SK-N-MC (cell line): ENCODE measurements at regions not wholly inside any gene's neighbourhood (a gene's known extent, or its start where the extent isn't known, plus 50 kb on each side); places are given as distances from the start of the nearest gene placed in this dataset.
A peak's percentile ranks its signal among the peaks of the same experiment; 100 is the strongest.

Experiments
- DNase-seq: peaks from one replicate; pipeline ENCODE4 v3.0.0-alpha.2; 2011; ENCODE audit warnings: low read depth, low spot score
- H3K27ac ChIP-seq: fragments of 200-600 bp; sonication (generic); 2 replicates; pipeline ENCODE4 v1.5.1; 2016; ENCODE audit warnings: mixed run types
- H3K36me3 ChIP-seq: fragments of 200-600 bp; sonication (generic); 2 replicates; pipeline ENCODE4 v1.6.1; 2017; ENCODE audit warnings: antibody characterized with exemption, low read length, mixed read lengths; ENCODE audit not compliant: insufficient read depth
- H3K4me3 ChIP-seq: fragments of 200-600 bp; sonication (generic); 2 replicates; pipeline ENCODE4 v1.5.1; 2016
- H3K9ac ChIP-seq: fragments of 200-600 bp; sonication (generic); 2 replicates; pipeline ENCODE4 v1.8.0; 2017; ENCODE audit warnings: mixed run types, mixed read lengths; ENCODE audit not compliant: insufficient read length
- H3K9me3 ChIP-seq: fragments of 200-600 bp; sonication (generic); 2 replicates; pipeline ENCODE4 v1.6.1; 2017; ENCODE audit warnings: low read depth, mild to moderate bottlenecking, antibody characterized with exemption, low read length, moderate library complexity, mixed read lengths
- EZH2 ChIP-seq: fragments of 200-600 bp; sonication (generic); IDR thresholded peaks from one replicate; pipeline ENCODE4 v1.6.1; 2017; ENCODE audit warnings: antibody characterized with exemption
- FOXP2 ChIP-seq: optimal IDR thresholded peaks from 2 replicates; pipeline ENCODE3; 2011; ENCODE audit warnings: mild to moderate bottlenecking, moderate library complexity; ENCODE audit not compliant: insufficient read depth; ENCODE audit errors: extremely low read length, control extremely low read depth
- POLR2AphosphoS5 ChIP-seq: IDR thresholded peaks from 2 replicates; pipeline ENCODE4 v1.6.1; 2012; ENCODE audit warnings: mild to moderate bottlenecking, low read depth, low read length, borderline replicate concordance

DNA sequence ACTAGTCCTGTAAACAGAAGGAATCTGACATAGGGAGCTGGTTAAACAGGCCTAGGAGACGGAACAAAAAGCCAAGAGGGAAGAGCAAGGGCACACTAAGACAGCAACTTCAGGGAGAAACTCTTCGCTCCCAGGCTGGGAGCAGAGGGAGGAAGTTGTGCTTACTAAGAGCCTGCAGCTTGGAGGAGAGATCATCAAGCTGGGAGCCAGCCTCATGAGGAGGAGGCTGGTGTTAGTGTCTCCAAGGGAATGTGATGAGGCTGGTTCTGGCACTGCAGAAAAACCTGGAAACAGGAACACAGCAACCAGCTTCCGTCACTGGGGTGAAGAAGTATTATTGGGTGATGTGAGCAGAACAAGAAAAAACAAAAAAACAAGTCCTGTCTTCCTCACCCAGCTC, 1027.3 kb downstream of the UQCRFS1 start:
- DNase-seq = no peak
- no peak for TF ChIP-seq EZH2
- TF ChIP-seq FOXP2 = no peak
- no peak for TF ChIP-seq POLR2AphosphoS5

DNA sequence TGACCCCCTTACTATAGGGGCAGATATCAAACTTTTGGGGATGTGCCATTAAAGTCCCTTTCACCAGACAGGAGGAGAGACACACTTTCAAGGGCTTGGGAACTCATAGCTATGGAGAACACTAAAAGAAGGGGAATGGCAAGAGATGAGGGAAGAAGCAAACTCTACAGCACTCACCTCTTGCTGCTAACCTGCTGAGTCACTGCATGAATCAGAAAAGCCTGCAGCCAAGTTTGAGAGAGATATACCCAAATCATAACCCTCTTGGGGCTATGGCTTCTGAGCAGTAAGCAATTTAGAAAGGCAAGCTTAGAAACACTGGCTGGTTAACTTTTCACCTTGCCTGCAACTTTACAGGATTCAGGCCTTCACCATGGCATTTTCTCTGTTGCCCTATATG, 1028.0 kb downstream of the UQCRFS1 start:
- no peak overlapping the region for H3K27ac ChIP-seq
- TF ChIP-seq FOXP2 = no peak
- TF ChIP-seq EZH2 = no peak
- TF ChIP-seq POLR2AphosphoS5 = no peak
- H3K36me3 ChIP-seq = no peaks in the 10 kb centered on the region
- DNase-seq = no peak
- no peaks in the 10 kb centered on the region for H3K9me3 ChIP-seq
- no peak overlapping the region for H3K9ac ChIP-seq
- no peak overlapping the region for H3K4me3 ChIP-seq

More for the DNA sequence above, 1027.3 kb downstream of the UQCRFS1 start:
- Histone ChIP-seq H3K9me3 (no peaks in the 10 kb centered on the region), H3K27ac (no peak overlapping the region), H3K36me3 (no peaks in the 10 kb centered on the region), H3K9ac (no peak overlapping the region), H3K4me3 (no peak overlapping the region)

DNA sequence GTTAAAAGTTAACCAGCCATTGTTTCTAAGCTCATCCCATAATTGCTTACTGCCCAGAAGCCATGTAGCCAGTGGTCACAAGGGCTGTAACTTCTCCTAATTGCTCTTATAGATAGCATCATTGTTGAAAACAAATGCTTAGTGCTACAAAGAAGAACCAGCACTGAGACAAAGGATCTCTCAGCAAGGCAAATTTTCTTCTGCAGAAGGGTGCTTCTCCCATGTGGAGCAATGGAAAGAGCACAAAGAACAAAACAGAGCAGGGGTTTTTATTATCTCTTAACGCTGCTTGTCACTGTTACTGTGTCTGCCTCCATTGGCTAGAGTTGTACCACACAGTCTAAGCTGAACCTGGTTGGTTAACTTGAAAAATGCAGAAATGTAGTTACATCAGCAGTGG, 1036.8 kb downstream of the UQCRFS1 start:
- no peaks in the 10 kb centered on the region for H3K36me3 ChIP-seq
- no peak overlapping the region for H3K27ac ChIP-seq
- H3K4me3 ChIP-seq = no peak overlapping the region
- no peak for TF ChIP-seq POLR2AphosphoS5
- TF ChIP-seq FOXP2 = no peak
- no peak for TF ChIP-seq EZH2
- DNase-seq = no peak
- H3K9me3 ChIP-seq = no peaks in the 10 kb centered on the region
- H3K9ac ChIP-seq = no peak overlapping the region

DNA sequence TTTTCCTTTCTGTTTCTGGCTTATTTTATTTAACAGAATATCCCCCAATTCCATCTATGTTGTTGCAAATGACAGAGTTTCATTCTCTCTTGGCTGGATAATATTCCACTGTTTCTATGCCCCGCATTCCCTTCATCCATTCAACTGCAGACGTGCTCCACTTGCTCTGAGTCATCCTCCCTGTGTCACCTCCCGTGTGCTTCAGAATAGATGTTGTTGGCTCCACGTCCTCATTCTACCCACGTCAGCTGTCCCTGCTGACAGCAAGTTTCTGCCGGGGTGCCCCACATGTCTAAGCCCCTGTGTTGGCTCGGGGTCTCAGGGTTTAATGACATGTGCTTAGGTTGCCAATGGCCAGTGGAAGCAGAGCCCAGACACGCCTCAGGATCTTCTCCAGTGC, 1041.0 kb downstream of the UQCRFS1 start:
- H3K36me3 ChIP-seq = no peaks in the 10 kb centered on the region
- H3K9me3 ChIP-seq = no peaks in the 10 kb centered on the region
- DNase-seq = no peak
- H3K27ac ChIP-seq = no peak overlapping the region
- no peak overlapping the region for H3K4me3 ChIP-seq
- no peak overlapping the region for H3K9ac ChIP-seq
- TF ChIP-seq FOXP2 (no peak), POLR2AphosphoS5 (no peak), EZH2 (no peak)

DNA sequence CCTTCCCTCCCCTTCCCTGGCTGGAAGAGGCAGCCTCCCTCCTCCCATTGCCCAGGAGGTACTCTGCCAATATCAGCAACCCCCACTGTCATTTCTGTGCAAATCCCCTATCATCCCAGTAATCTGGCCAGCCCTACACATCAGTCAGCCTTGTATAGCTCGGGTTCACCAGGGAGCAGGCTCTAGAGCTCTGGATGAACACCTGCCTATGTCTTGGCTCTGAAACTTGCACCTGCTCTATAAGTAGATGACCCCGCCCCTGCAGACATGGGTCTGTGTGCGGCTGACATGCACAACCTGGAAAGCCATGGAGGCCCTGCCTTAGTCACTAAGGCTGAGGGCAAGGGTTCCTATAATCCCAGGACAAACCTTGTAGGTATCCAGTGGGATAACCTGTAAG, 1042.9 kb downstream of the UQCRFS1 start:
- no peaks in the 10 kb centered on the region for H3K36me3 ChIP-seq
- no peaks in the 10 kb centered on the region for H3K9me3 ChIP-seq
- TF ChIP-seq FOXP2 (no peak), EZH2 (no peak), POLR2AphosphoS5 (no peak)
- H3K27ac ChIP-seq = no peak overlapping the region
- no peak for DNase-seq
- H3K4me3 ChIP-seq = no peak overlapping the region
- H3K9ac ChIP-seq = no peak overlapping the region

DNA sequence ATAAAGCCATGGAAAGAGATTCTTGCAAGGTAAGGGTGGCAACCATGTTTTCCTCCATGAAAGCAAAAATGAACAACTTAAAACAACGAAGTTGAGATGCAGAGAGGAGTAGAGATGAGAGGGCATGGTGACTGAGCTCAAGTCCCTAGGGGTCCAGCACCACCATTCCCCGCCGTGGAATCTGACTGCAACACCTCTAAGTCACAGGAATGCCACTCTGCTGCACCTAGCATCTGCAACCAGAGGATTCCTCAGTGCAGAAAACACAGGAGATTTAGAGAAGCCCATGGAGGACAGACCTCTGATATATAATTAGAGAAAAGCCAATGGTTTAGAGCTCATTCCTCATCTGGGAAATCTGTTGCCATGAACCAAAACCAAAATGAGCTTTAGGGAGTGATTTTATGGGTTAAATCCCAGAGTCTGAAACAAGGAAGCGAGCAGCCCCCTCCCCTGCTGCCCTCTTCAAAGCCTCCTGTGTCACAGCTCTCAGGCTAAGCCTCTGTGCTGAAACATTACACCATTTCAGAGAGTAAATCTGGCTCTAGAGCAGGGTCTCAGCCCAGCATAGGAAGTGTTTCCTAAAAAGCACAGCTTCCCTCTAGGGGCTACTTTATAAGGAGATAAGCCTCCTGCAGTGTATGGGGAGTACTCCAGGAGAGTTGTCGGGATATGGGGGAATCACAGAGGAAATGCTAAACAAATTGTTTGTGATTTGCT, 1043.6 kb downstream of the UQCRFS1 start:
- no peak for TF ChIP-seq FOXP2
- TF ChIP-seq POLR2AphosphoS5 = no peak
- no peak for TF ChIP-seq EZH2
- H3K27ac ChIP-seq = no peak overlapping the region
- no peak for DNase-seq
- H3K9me3 ChIP-seq = no peaks in the 10 kb centered on the region
- no peaks in the 10 kb centered on the region for H3K36me3 ChIP-seq
- H3K4me3 ChIP-seq = peak overlapping the region; percentile 18; the same call in 1 of the 2 replicates
- no peak overlapping the region for H3K9ac ChIP-seq

DNA sequence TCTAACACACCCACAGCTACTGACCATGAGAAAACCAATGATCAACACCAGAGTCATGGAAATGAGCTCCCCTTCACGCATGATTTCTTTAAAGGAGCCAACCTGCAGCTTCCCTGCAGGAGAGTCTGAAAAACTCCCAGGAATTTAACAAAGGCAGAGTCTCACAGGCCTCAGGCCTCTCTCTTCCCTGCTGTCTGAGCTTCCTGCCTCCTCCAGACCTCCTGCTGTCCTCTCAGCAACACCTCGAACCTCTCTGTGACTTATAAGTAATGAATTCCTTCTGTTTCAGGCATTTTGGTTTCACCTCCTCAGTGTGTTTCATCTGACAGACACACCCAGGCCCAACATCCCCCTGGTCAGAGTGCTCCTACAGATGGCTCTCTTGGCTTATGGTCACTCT, 1044.4 kb downstream of the UQCRFS1 start:
- Histone ChIP-seq H3K4me3 (no peak overlapping the region), H3K9ac (no peak overlapping the region), H3K9me3 (no peaks in the 10 kb centered on the region), H3K27ac (no peak overlapping the region), H3K36me3 (no peaks in the 10 kb centered on the region)
- peak; percentile 47 for DNase-seq
- TF ChIP-seq POLR2AphosphoS5 (no peak), EZH2 (no peak), FOXP2 (no peak)

DNA sequence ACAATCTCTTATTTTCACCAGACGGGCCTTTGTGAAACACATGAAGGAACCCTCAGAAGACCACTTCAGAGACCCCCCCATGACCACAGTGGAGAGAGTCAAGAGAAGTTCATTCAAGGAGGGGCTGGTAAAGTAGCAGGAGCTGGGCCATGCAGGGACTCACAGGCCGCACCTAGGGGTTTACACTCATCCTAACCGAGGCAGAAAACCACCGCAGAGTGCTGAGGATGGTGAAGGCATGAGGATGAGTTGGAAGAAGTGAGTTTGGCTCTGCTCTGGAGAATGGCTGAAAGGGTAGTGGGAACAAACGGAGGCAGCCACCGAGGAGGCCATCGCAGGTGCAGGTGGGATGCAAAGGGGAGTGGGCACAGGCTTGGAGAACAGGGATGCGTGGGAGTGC, 1046.9 kb downstream of the UQCRFS1 start:
- TF ChIP-seq EZH2 (no peak), POLR2AphosphoS5 (no peak), FOXP2 (no peak)
- Histone ChIP-seq H3K9ac (no peak overlapping the region), H3K27ac (no peak overlapping the region), H3K9me3 (no peaks in the 10 kb centered on the region), H3K4me3 (no peak overlapping the region), H3K36me3 (no peaks in the 10 kb centered on the region)
- DNase-seq = no peak

DNA sequence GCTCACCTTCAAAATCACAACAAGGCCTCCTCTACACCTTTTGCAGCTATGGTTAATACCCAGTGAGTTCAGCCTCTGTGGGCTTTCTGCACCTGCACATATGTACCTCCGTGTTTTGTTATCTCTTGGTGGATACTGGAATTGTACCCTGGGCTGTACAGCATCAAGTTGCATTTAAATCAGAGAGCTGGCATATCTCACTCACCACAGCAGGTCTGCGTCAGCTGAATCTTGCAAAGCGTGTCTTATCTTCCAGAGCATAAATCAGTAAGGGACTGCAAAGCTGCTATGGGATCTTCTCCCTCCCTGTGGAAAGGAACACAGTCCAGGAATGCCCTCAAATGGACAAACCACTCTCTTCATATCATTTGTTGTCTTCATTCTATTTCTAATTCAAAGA, 1048.7 kb downstream of the UQCRFS1 start:
- H3K9me3 ChIP-seq = no peaks in the 10 kb centered on the region

More for the DNA sequence above, 1048.7 kb downstream of the UQCRFS1 start:
- Histone ChIP-seq H3K36me3 (no peaks in the 10 kb centered on the region), H3K27ac (no peak overlapping the region), H3K9ac (no peak overlapping the region), H3K4me3 (no peak overlapping the region)
- DNase-seq = no peak
- no peak for TF ChIP-seq POLR2AphosphoS5
- no peak for TF ChIP-seq EZH2
- no peak for TF ChIP-seq FOXP2
